H1 (cell line): ENCODE measurements at regions not wholly inside any gene's neighbourhood (a gene's known extent, or its start where the extent isn't known, plus 50 kb on each side); places are given as distances from the start of the nearest gene placed in this dataset.

Experiments
- CTCF ChIA-PET: fragments of 300-600 bp; sonication (Branson Sonifier 250); formaldehyde crosslinking; loops from one replicate; lab custom pipeline; 2021; ENCODE audit not compliant: partially characterized antibody; lab: Charles Lee
- POLR2A ChIA-PET: fragments of 300-600 bp; sonication (Branson Sonifier 250); formaldehyde crosslinking; loops from one replicate; lab custom pipeline; 2021; ENCODE audit warnings: inconsistent platforms; ENCODE audit not compliant: partially characterized antibody; lab: Charles Lee
- DNase-seq, 2 experiments: peaks; one replicate each; pipeline versions ENCODE4 v3.0.0 to v3.0.0-alpha.2; 2010 to 2022; ENCODE audit warnings: low spot score in 2 of 2, low read depth in 1 of 2, mixed read lengths in 1 of 2
- FAIRE-seq: peaks from 2 replicates; lab custom pipeline; 2011; peaks lifted over from hg19 to GRCh38; lab: Jason Lieb, UNC
- H2AFZ ChIP-seq: 2 replicates; pipeline ENCODE4 v1.8.1; 2012; ENCODE audit warnings: low read length, inconsistent platforms
- H2AK5ac ChIP-seq: 2 replicates; pipeline ENCODE4 v1.6.1; 2013; ENCODE audit warnings: low read depth, low read length
- H2BK120ac ChIP-seq: replicated peaks from 2 replicates; pipeline ENCODE3; 2013; ENCODE audit warnings: low read depth, low read length, inconsistent platforms
- H2BK12ac ChIP-seq: 2 replicates; pipeline ENCODE4 v1.6.1; 2013; ENCODE audit warnings: low read depth, low read length
- H2BK15ac ChIP-seq: 2 replicates; pipeline ENCODE4 v1.6.1; 2013; ENCODE audit warnings: low read length
- H2BK20ac ChIP-seq: 2 replicates; pipeline ENCODE4 v1.6.1; 2013; ENCODE audit warnings: low read length
- H2BK5ac ChIP-seq: 2 replicates; pipeline ENCODE4 v1.6.1; 2013; ENCODE audit warnings: low read depth, low read length
- H3K14ac ChIP-seq: 2 replicates; pipeline ENCODE4 v1.6.1; 2013; ENCODE audit warnings: inconsistent platforms; ENCODE audit not compliant: insufficient read length
- H3K18ac ChIP-seq: 2 replicates; pipeline ENCODE4 v1.6.1; 2013; ENCODE audit warnings: low read length; ENCODE audit errors: extremely low read depth
- H3K23ac ChIP-seq: 2 replicates; pipeline ENCODE4 v1.6.1; 2013; ENCODE audit warnings: inconsistent platforms; ENCODE audit not compliant: insufficient read length
- H3K23me2 ChIP-seq: 2 replicates; pipeline ENCODE4 v1.6.1; 2013; ENCODE audit warnings: low read depth, low read length
- H3K27ac ChIP-seq: 2 replicates; pipeline ENCODE4 v1.6.1; 2011; ENCODE audit warnings: low read depth, low read length, inconsistent platforms
- H3K27me3 ChIP-seq, 4 experiments: replicated peaks in 1 of 4; 1 replicate in 1 of 4; 2 replicates in 3 of 4; pipeline versions ENCODE4 v1.6.1 to v1.8.1; 2011 to 2013; ENCODE audit warnings: low read length in 3 of 4, mild to moderate bottlenecking in 3 of 4, inconsistent platforms in 2 of 4, mixed read lengths in 2 of 4, moderate library complexity in 1 of 4; ENCODE audit not compliant: control insufficient read depth in 3 of 4, insufficient read depth in 3 of 4; ENCODE audit errors: extremely low read depth in 1 of 4
- H3K36me3 ChIP-seq, 4 experiments: 2 replicates each; pipeline versions ENCODE4 v1.6.1 to v1.8.1; 2011 to 2013; ENCODE audit warnings: mild to moderate bottlenecking in 4 of 4, low read length in 3 of 4, moderate library complexity in 2 of 4, control low read depth in 1 of 4, inconsistent platforms in 1 of 4; ENCODE audit not compliant: insufficient read depth in 4 of 4, control insufficient read depth in 2 of 4
- H3K4ac ChIP-seq: replicated peaks from 2 replicates; pipeline ENCODE3; 2013; ENCODE audit warnings: low read length, low read depth, mixed read lengths, inconsistent platforms; ENCODE audit not compliant: insufficient read length
- H3K4me1 ChIP-seq, 4 experiments: replicated peaks in 1 of 4; 1 replicate in 1 of 4; 2 replicates in 3 of 4; pipeline versions ENCODE4 v1.6.1 to v1.8.1; 2011 to 2013; ENCODE audit warnings: low read length in 3 of 4, inconsistent platforms in 2 of 4, mixed read lengths in 1 of 4; ENCODE audit not compliant: insufficient read depth in 4 of 4, control insufficient read depth in 3 of 4
- H3K4me2 ChIP-seq, 2 experiments: 2 replicates each; pipeline versions ENCODE4 v1.6.1 to v1.8.1; 2011 to 2013; ENCODE audit warnings: low read depth in 2 of 2, low read length in 2 of 2, control low read depth in 1 of 2, inconsistent platforms in 1 of 2, mild to moderate bottlenecking in 1 of 2; ENCODE audit not compliant: insufficient read depth in 1 of 2
- H3K4me3 ChIP-seq, 4 experiments: fragments of 200-600, 300-600 bp in 1 of 4; sonication (generic), shearing (Covaris generic), sonication (Bioruptor Twin) in 1 of 4; 2 replicates each; pipeline versions ENCODE4 v1.5.1 to v1.8.1; 2011 to 2016; ENCODE audit warnings: low read length in 4 of 4, low read depth in 3 of 4, control low read depth in 2 of 4, inconsistent platforms in 2 of 4, mild to moderate bottlenecking in 2 of 4, mixed read lengths in 1 of 4, moderate library complexity in 1 of 4; ENCODE audit not compliant: insufficient read depth in 2 of 4; ENCODE audit errors: extremely low read depth in 1 of 4
- H3K56ac ChIP-seq: replicated peaks from 2 replicates; pipeline ENCODE3; 2013; ENCODE audit warnings: low read depth, mild to moderate bottlenecking, mixed read lengths, low read length, inconsistent platforms; ENCODE audit not compliant: insufficient read length
- H3K79me1 ChIP-seq: 2 replicates; pipeline ENCODE4 v1.6.1; 2013; ENCODE audit warnings: low read depth, low read length, control low read depth
- H3K79me2 ChIP-seq, 2 experiments: 2 replicates each; pipeline versions ENCODE4 v1.6.1 to v1.8.1; 2012 to 2013; ENCODE audit warnings: low read length in 2 of 2, mild to moderate bottlenecking in 2 of 2, inconsistent platforms in 1 of 2; ENCODE audit not compliant: insufficient read depth in 2 of 2, control insufficient read depth in 1 of 2
- H3K9ac ChIP-seq, 4 experiments: replicated peaks in 1 of 4; 1 replicate in 1 of 4; 2 replicates in 3 of 4; pipeline versions ENCODE4 v1.6.1 to v1.8.1; 2011 to 2013; ENCODE audit warnings: low read depth in 3 of 4, low read length in 3 of 4, control low read depth in 2 of 4, mild to moderate bottlenecking in 2 of 4, moderate library complexity in 2 of 4, inconsistent platforms in 1 of 4; ENCODE audit errors: extremely low read depth in 1 of 4
- H3K9me3 ChIP-seq, 2 experiments: 2 replicates each; pipeline versions ENCODE4 v1.6.1 to v1.8.1; 2012 to 2013; ENCODE audit warnings: mild to moderate bottlenecking in 2 of 2, moderate library complexity in 2 of 2, control low read depth in 1 of 2, inconsistent platforms in 1 of 2, low read depth in 1 of 2, low read length in 1 of 2, mixed read lengths in 1 of 2; ENCODE audit not compliant: insufficient read depth in 2 of 2
- H4K20me1 ChIP-seq, 2 experiments: replicated peaks in 1 of 2; 2 replicates each; pipeline versions ENCODE3 to v1.8.1; 2011 to 2013; ENCODE audit warnings: inconsistent platforms in 2 of 2, low read length in 2 of 2, mild to moderate bottlenecking in 1 of 2; ENCODE audit not compliant: insufficient read depth in 2 of 2, control insufficient read depth in 1 of 2
- H4K5ac ChIP-seq: 2 replicates; pipeline ENCODE4 v1.6.1; 2013; ENCODE audit warnings: low read length, low read depth, mixed read lengths, inconsistent platforms; ENCODE audit not compliant: insufficient read length
- H4K8ac ChIP-seq: 2 replicates; pipeline ENCODE4 v1.8.0; 2013; ENCODE audit warnings: mild to moderate bottlenecking, moderate library complexity, low read length, inconsistent platforms; ENCODE audit not compliant: insufficient read depth; ENCODE audit errors: extremely low read depth
- H4K91ac ChIP-seq: replicated peaks from 2 replicates; pipeline ENCODE3; 2013; ENCODE audit warnings: low read length, mixed read lengths, inconsistent platforms; ENCODE audit not compliant: insufficient read length
- ASH2L ChIP-seq: fragments of 200-600, 300-600 bp; sonication (generic); IDR thresholded peaks from one replicate; pipeline ENCODE4 v1.7.1; 2017; ENCODE audit warnings: low read length
- CHD2 ChIP-seq: IDR thresholded peaks from 2 replicates; pipeline ENCODE4 v1.6.1; 2012; ENCODE audit warnings: low read length, improper control_type of control experiment
- MAFK ChIP-seq: IDR thresholded peaks from 2 replicates; pipeline ENCODE4 v1.6.1; 2012; ENCODE audit warnings: low read depth, mild to moderate bottlenecking, improper control_type of control experiment, low read length
- RAD21 ChIP-seq, 2 experiments: IDR thresholded peaks in 1 of 2; conservative IDR thresholded peaks in 1 of 2; 2 replicates each; pipeline ENCODE4 v1.6.1; 2011; ENCODE audit warnings: low read depth in 2 of 2, low read length in 2 of 2, improper control_type of control experiment in 1 of 2, inconsistent platforms in 1 of 2, mild to moderate bottlenecking in 1 of 2, moderate library complexity in 1 of 2
- RNF2 ChIP-seq: fragments of 200-900, 300-1000 bp; sonication (generic); IDR thresholded peaks from 2 replicates; pipeline ENCODE4 v1.7.1; 2016; ENCODE audit warnings: borderline replicate concordance, low read depth, mild to moderate bottlenecking, antibody characterized with exemption, low read length; ENCODE audit not compliant: poor library complexity, severe bottlenecking; ENCODE audit errors: missing control alignments
- SIX5 ChIP-seq: IDR thresholded peaks from 2 replicates; pipeline ENCODE4 v1.6.1; 2011; ENCODE audit warnings: mild to moderate bottlenecking, low read depth, low read length
- WGBS, 2 experiments: shearing (Covaris generic) in 1 of 2; methylation state at CpG; one replicate each; pipeline versions ENCODE4 v1.1.6 to v1.1.7; 2013 to 2015; ENCODE audit warnings: low lambda C conversion rate in 2 of 2, mixed read lengths in 2 of 2, inconsistent platforms in 1 of 2, low coverage in 1 of 2, missing lambda C conversion rate in 1 of 2; ENCODE audit not compliant: insufficient replicate concordance in 2 of 2, insufficient coverage in 1 of 2, insufficient read length in 1 of 2; ENCODE audit errors: extremely low coverage in 1 of 2, missing lambda C conversion rate in 1 of 2; 5-methylcytosine and 5-hydroxymethylcytosine counted together

GRCh38 chr22:48405741-48406140 lies 1421.9 kb downstream of the BRD1 start:
- Histone ChIP-seq H3K18ac (no peak overlapping the region), H3K4me2 (no peak overlapping the region), H4K8ac (no peak overlapping the region), H3K14ac (no peak overlapping the region), H3K9ac (no peak overlapping the region), H2AK5ac (no peak overlapping the region), H3K9me3 (no peaks in the 10 kb centered on the region), H4K20me1 (no peaks in the 10 kb centered on the region), H2BK15ac (no peak overlapping the region), H2AFZ (no peak overlapping the region), H3K23me2 (no peaks in the 10 kb centered on the region; the same call in 1 of the 2 replicates), H3K27me3 (no peaks in the 10 kb centered on the region; a peak in 1 of 7 replicates), H3K4me1 (no peaks in the 10 kb centered on the region; a peak in 1 of 7 replicates), H3K27ac (no peak overlapping the region), H3K79me1 (no peaks in the 10 kb centered on the region), H3K36me3 (no peaks in the 10 kb centered on the region), H2BK12ac (no peak overlapping the region), H3K56ac (no peak overlapping the region), H2BK20ac (no peak overlapping the region), H2BK120ac (no peak overlapping the region), H2BK5ac (no peak overlapping the region), H3K79me2 (no peaks in the 10 kb centered on the region), H3K4me3 (no peak overlapping the region), H3K4ac (no peak overlapping the region), H4K91ac (no peak overlapping the region), H3K23ac (no peak overlapping the region), H4K5ac (no peak overlapping the region)
- ChIA-PET CTCF (no interaction called here), POLR2A (no interaction called here)
- DNase-seq (no peak), FAIRE-seq (no peak)
- TF ChIP-seq ASH2L (no peak), SIX5 (no peak), CHD2 (no peak), RNF2 (no peak), MAFK (no peak), RAD21 (IDR thresholded peaks at IDR 0.05 in 1 of 2, conservative IDR thresholded peaks at IDR 0.05 in 1 of 2; ENCODE audit: low read depth in 2 of 2, low read length in 2 of 2) (no peak)
- WGBS, 2 experiments, result 93% methylated on average over 6 of the region's 6 CpGs; no CpG with 5 or more reads in 1 of the 2 experiments
